ENCODE measurements at regions not wholly inside any gene's neighbourhood (a gene's known extent, or its start where the extent isn't known, plus 50 kb on each side); places are given as distances from the start of the nearest gene placed in this dataset.

DNA sequence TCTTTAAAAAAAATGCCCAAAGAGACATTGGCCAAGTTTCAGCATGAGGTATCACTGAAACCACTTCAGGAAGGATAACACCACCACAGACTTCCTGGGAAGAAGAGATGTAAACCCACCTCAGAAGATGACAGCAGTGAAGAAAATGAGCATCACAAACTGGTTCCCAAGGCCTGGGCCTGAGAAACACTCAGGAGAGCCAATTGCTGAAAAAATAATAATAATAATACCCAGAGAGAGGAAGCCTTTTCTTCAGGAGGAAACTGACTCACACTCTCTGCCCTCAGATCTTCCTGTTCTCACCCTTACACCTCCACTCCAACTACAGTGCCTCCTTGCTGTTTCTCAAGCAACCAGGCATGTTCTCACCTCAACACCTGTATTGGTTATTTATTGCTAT is 68.1 kb upstream of the MAFB start:
- TF ChIP-seq, protein P1, sequence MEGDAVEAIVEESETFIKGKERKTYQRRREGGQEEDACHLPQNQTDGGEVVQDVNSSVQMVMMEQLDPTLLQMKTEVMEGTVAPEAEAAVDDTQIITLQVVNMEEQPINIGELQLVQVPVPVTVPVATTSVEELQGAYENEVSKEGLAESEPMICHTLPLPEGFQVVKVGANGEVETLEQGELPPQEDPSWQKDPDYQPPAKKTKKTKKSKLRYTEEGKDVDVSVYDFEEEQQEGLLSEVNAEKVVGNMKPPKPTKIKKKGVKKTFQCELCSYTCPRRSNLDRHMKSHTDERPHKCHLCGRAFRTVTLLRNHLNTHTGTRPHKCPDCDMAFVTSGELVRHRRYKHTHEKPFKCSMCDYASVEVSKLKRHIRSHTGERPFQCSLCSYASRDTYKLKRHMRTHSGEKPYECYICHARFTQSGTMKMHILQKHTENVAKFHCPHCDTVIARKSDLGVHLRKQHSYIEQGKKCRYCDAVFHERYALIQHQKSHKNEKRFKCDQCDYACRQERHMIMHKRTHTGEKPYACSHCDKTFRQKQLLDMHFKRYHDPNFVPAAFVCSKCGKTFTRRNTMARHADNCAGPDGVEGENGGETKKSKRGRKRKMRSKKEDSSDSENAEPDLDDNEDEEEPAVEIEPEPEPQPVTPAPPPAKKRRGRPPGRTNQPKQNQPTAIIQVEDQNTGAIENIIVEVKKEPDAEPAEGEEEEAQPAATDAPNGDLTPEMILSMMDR (conservative IDR thresholded peaks at IDR 0.05 in 1 of 2, IDR thresholded peaks at IDR 0.05 in 1 of 2; ENCODE audit: extremely low read depth in 1 of 2, insufficient read depth in 1 of 2, low read depth in 1 of 2, low read length in 2 of 2): no peak
- no peak for TF ChIP-seq EZH2 (IDR thresholded peaks at IDR 0.05; ENCODE audit: borderline replicate concordance, low read length)

All from mammary epithelial cell (primary cell).